Activated CD4-positive, alpha-beta T cell treated with anti-CD3 and anti-CD28 coated beads, Interleukin-2, amount 10 ng/mL, durations not matched to agents 7 days and 5 days (primary cell): ENCODE measurements at regions not wholly inside any gene's neighbourhood (a gene's known extent, or its start where the extent isn't known, plus 50 kb on each side); places are given as distances from the start of the nearest gene placed in this dataset.

ENCODE experiments used
- CTCF ChIA-PET: fragments of 350-600 bp; sonication (Branson Sonifier 250); formaldehyde crosslinking; loops from one replicate; lab custom pipeline; 2021; ENCODE audit warnings: antibody characterized with exemption; lab: Charles Lee
- POLR2A ChIA-PET: fragments of 350-600 bp; sonication (Branson Sonifier 250); formaldehyde crosslinking; loops from one replicate; lab custom pipeline; 2021; ENCODE audit warnings: antibody characterized with exemption; lab: Charles Lee
- DNase-seq: peaks from one replicate; pipeline ENCODE4 v3.0.0-alpha.2; 2020
- H3K27ac Mint-ChIP-seq: one replicate; pipeline ENCODE4 v1.8.0; 2021; ENCODE audit warnings: mild to moderate bottlenecking, moderate library complexity, mixed read lengths
- H3K27me3 Mint-ChIP-seq: one replicate; pipeline ENCODE4 v1.8.0; 2021; ENCODE audit warnings: mixed read lengths
- H3K36me3 Mint-ChIP-seq: one replicate; pipeline ENCODE4 v1.8.0; 2021; ENCODE audit warnings: low read depth, mixed read lengths
- H3K4me1 Mint-ChIP-seq: one replicate; pipeline ENCODE4 v1.8.0; 2021; ENCODE audit warnings: mixed read lengths
- H3K4me3 Mint-ChIP-seq: one replicate; pipeline ENCODE4 v1.8.0; 2021; ENCODE audit warnings: mild to moderate bottlenecking, moderate library complexity, mixed read lengths
- H3K9me3 Mint-ChIP-seq: one replicate; pipeline ENCODE4 v1.8.0; 2021; ENCODE audit warnings: mixed read lengths

- H3K4me1 Mint-ChIP-seq: no peaks in the 10 kb centered on the region
- ChIA-PET CTCF (no interaction called here), POLR2A (no interaction called here)
- no peaks in the 10 kb centered on the region for H3K27me3 Mint-ChIP-seq
- H3K9me3 Mint-ChIP-seq: no peaks in the 10 kb centered on the region
- no peak overlapping the region for H3K27ac Mint-ChIP-seq
- DNase-seq: no peak
- H3K36me3 Mint-ChIP-seq: no peaks in the 10 kb centered on the region
- no peak overlapping the region for H3K4me3 Mint-ChIP-seq
These were observed 109.4 kb upstream of the C16orf82 start for GRCh38 chr16:26957283-26957859.

GRCh38 chr16:26959416-26960009 lies 107.2 kb upstream of the C16orf82 start:
- Mint-ChIP-seq H3K27ac (no peak overlapping the region), H3K36me3 (no peaks in the 10 kb centered on the region), H3K9me3 (no peaks in the 10 kb centered on the region), H3K4me1 (no peaks in the 10 kb centered on the region), H3K4me3 (no peak overlapping the region), H3K27me3 (no peaks in the 10 kb centered on the region)
- DNase-seq: no peak
- CTCF ChIA-PET: no interaction called here
- POLR2A ChIA-PET: no interaction called here

- no peak overlapping the region for H3K27ac Mint-ChIP-seq
These were observed 105.3 kb upstream of the C16orf82 start for GRCh38 chr16:26961459-26961858.

GRCh38 chr16:26963109-26963508 lies 103.6 kb upstream of the C16orf82 start:
- H3K4me1 Mint-ChIP-seq: no peaks in the 10 kb centered on the region

More at GRCh38 chr16:26961459-26961858, 105.3 kb upstream of the C16orf82 start:
- Mint-ChIP-seq H3K27me3 (no peaks in the 10 kb centered on the region), H3K4me3 (no peak overlapping the region), H3K9me3 (no peaks in the 10 kb centered on the region), H3K4me1 (no peaks in the 10 kb centered on the region), H3K36me3 (no peaks in the 10 kb centered on the region)
- POLR2A ChIA-PET: no interaction called here
- DNase-seq: no peak
- CTCF ChIA-PET: no interaction called here

GRCh38 chr16:26969589-26970231 lies 97.0 kb upstream of the C16orf82 start:
- DNase-seq: no peak
- no peaks in the 10 kb centered on the region for H3K9me3 Mint-ChIP-seq
- POLR2A ChIA-PET: no interaction called here
- CTCF ChIA-PET: no interaction called here
- H3K4me3 Mint-ChIP-seq: no peak overlapping the region
- no peaks in the 10 kb centered on the region for H3K4me1 Mint-ChIP-seq
- H3K27ac Mint-ChIP-seq: no peak overlapping the region
- H3K36me3 Mint-ChIP-seq: no peaks in the 10 kb centered on the region
- H3K27me3 Mint-ChIP-seq: no peaks in the 10 kb centered on the region

More at GRCh38 chr16:26963109-26963508, 103.6 kb upstream of the C16orf82 start:
- H3K4me3 Mint-ChIP-seq: no peak overlapping the region
- no peaks in the 10 kb centered on the region for H3K9me3 Mint-ChIP-seq
- H3K27ac Mint-ChIP-seq: no peak overlapping the region
- DNase-seq: peak; percentile 18
- ChIA-PET POLR2A (no interaction called here), CTCF (interaction anchor here (0.9 kb wide), 2 partner anchors 41 to 87 kb away, joined by 3 read pairs; no protein-coding TSS in a partner anchor)
- H3K27me3 Mint-ChIP-seq: no peaks in the 10 kb centered on the region
- H3K36me3 Mint-ChIP-seq: no peaks in the 10 kb centered on the region

GRCh38 chr16:26970292-26970691 lies 96.4 kb upstream of the C16orf82 start:
- DNase-seq: no peak
- Mint-ChIP-seq H3K4me3 (no peak overlapping the region), H3K9me3 (no peaks in the 10 kb centered on the region), H3K27me3 (no peaks in the 10 kb centered on the region), H3K27ac (no peak overlapping the region), H3K36me3 (no peaks in the 10 kb centered on the region), H3K4me1 (no peaks in the 10 kb centered on the region)
- ChIA-PET POLR2A (no interaction called here), CTCF (no interaction called here)

- DNase-seq: no peak
- H3K27me3 Mint-ChIP-seq: no peaks in the 10 kb centered on the region
- ChIA-PET POLR2A (no interaction called here), CTCF (interaction anchor here (1.9 kb wide), 1 partner anchor 11 kb away, joined by 7 read pairs; no protein-coding TSS in a partner anchor)
- no peaks in the 10 kb centered on the region for H3K36me3 Mint-ChIP-seq
- H3K4me1 Mint-ChIP-seq: no peaks in the 10 kb centered on the region
- H3K27ac Mint-ChIP-seq: no peak overlapping the region
- H3K4me3 Mint-ChIP-seq: no peak overlapping the region
- no peaks in the 10 kb centered on the region for H3K9me3 Mint-ChIP-seq
These were observed 89.9 kb upstream of the C16orf82 start for GRCh38 chr16:26976873-26977272.

GRCh38 chr16:26981266-26981938 lies 85.3 kb upstream of the C16orf82 start:
- ChIA-PET CTCF (no interaction called here), POLR2A (no interaction called here)
- H3K4me1 Mint-ChIP-seq: no peaks in the 10 kb centered on the region
- H3K36me3 Mint-ChIP-seq: no peaks in the 10 kb centered on the region
- no peak overlapping the region for H3K27ac Mint-ChIP-seq
- peaks cover under 1% of the 10 kb centered on the region for H3K27me3 Mint-ChIP-seq
- H3K4me3 Mint-ChIP-seq: no peak overlapping the region
- no peaks in the 10 kb centered on the region for H3K9me3 Mint-ChIP-seq
- DNase-seq: no peak

- H3K27ac Mint-ChIP-seq: no peak overlapping the region
- H3K27me3 Mint-ChIP-seq: peaks cover 2% of the 10 kb centered on the region
- H3K4me3 Mint-ChIP-seq: no peak overlapping the region
- POLR2A ChIA-PET: no interaction called here
- CTCF ChIA-PET: no interaction called here
- H3K36me3 Mint-ChIP-seq: no peaks in the 10 kb centered on the region
- H3K4me1 Mint-ChIP-seq: no peaks in the 10 kb centered on the region
- no peak for DNase-seq
- H3K9me3 Mint-ChIP-seq: no peaks in the 10 kb centered on the region
These were observed 84.3 kb upstream of the C16orf82 start for GRCh38 chr16:26982422-26982821.

- H3K27me3 Mint-ChIP-seq: peaks cover 2% of the 10 kb centered on the region
- no peak for DNase-seq
- H3K9me3 Mint-ChIP-seq: no peaks in the 10 kb centered on the region
- no peak overlapping the region for H3K4me3 Mint-ChIP-seq
- no peak overlapping the region for H3K27ac Mint-ChIP-seq
- POLR2A ChIA-PET: no interaction called here
- CTCF ChIA-PET: no interaction called here
- no peaks in the 10 kb centered on the region for H3K36me3 Mint-ChIP-seq
- H3K4me1 Mint-ChIP-seq: no peaks in the 10 kb centered on the region
These were observed 83.3 kb upstream of the C16orf82 start for GRCh38 chr16:26983426-26983825.

- Mint-ChIP-seq H3K36me3 (no peaks in the 10 kb centered on the region), H3K27ac (no peak overlapping the region), H3K27me3 (peaks cover 2% of the 10 kb centered on the region), H3K4me1 (no peaks in the 10 kb centered on the region), H3K9me3 (no peaks in the 10 kb centered on the region), H3K4me3 (no peak overlapping the region)
- POLR2A ChIA-PET: no interaction called here
- DNase-seq: no peak
- CTCF ChIA-PET: no interaction called here
These were observed 81.3 kb upstream of the C16orf82 start for GRCh38 chr16:26985100-26986065.

- no peaks in the 10 kb centered on the region for H3K36me3 Mint-ChIP-seq
- DNase-seq: no peak
- no peak overlapping the region for H3K27ac Mint-ChIP-seq
- no peak overlapping the region for H3K4me3 Mint-ChIP-seq
- ChIA-PET POLR2A (no interaction called here), CTCF (interaction anchor here (1.7 kb wide), 1 partner anchor 10 kb away, joined by 7 read pairs; no protein-coding TSS in a partner anchor)
- H3K4me1 Mint-ChIP-seq: no peaks in the 10 kb centered on the region
- peaks cover 4% of the 10 kb centered on the region for H3K27me3 Mint-ChIP-seq
- no peaks in the 10 kb centered on the region for H3K9me3 Mint-ChIP-seq
These were observed 79.1 kb upstream of the C16orf82 start for GRCh38 chr16:26987597-26988010.
